Endothelial cell of umbilical vein (primary cell): ENCODE measurements at regions not wholly inside any gene's neighbourhood (a gene's known extent, or its start where the extent isn't known, plus 50 kb on each side); places are given as distances from the start of the nearest gene placed in this dataset.

ENCODE experiments used
- BruUV-seq: library from RNA; stranded (reverse); fragments of 400-500 nt; replicated peaks from 2 replicates; lab custom pipeline; 2021; lab: Mats Ljungman, UMichigan
- CTCF ChIA-PET: fragments of 300-600, 350-600 bp; sonication (Branson Sonifier 250); formaldehyde crosslinking; loops from one replicate; lab custom pipeline; 2021; ENCODE audit warnings: antibody characterized with exemption, inconsistent platforms; lab: Charles Lee
- POLR2A ChIA-PET: fragments of 300-600, 350-600 bp; sonication (Branson Sonifier 250); formaldehyde crosslinking; loops from one replicate; lab custom pipeline; 2021; ENCODE audit warnings: antibody characterized with exemption, inconsistent platforms; lab: Charles Lee
- DNase-seq: peaks from one replicate; pipeline ENCODE4 v3.0.0-alpha.2; 2011; ENCODE audit warnings: low read depth, low spot score
- FAIRE-seq: peaks from 2 replicates; lab custom pipeline; 2011; peaks lifted over from hg19 to GRCh38; lab: Jason Lieb, UNC
- H2AFZ ChIP-seq: 2 replicates; pipeline ENCODE4 v1.6.0; 2012; ENCODE audit warnings: low read depth, low read length, control low read depth, inconsistent platforms
- H3K27ac ChIP-seq: 2 replicates; pipeline ENCODE4 v1.5.1; 2011; ENCODE audit warnings: low read depth, mild to moderate bottlenecking, control low read depth, low read length, moderate library complexity; ENCODE audit not compliant: insufficient read depth
- H3K27me3 ChIP-seq, 2 experiments: 2 replicates each; pipeline versions ENCODE4 v1.6.0 to v1.6.1; 2011; ENCODE audit warnings: low read length in 2 of 2, mixed read lengths in 1 of 2; ENCODE audit not compliant: control insufficient read depth in 2 of 2, insufficient read depth in 2 of 2
- H3K36me3 ChIP-seq, 2 experiments: 2 replicates in 1 of 2; 3 replicates in 1 of 2; pipeline ENCODE4 v1.5.1; 2011; ENCODE audit warnings: low read length in 2 of 2, mild to moderate bottlenecking in 1 of 2, moderate library complexity in 1 of 2; ENCODE audit not compliant: control insufficient read depth in 2 of 2, insufficient read depth in 2 of 2; ENCODE audit errors: extremely low read depth in 1 of 2
- H3K4me1 ChIP-seq: 3 replicates; pipeline ENCODE4 v1.5.1; 2011; ENCODE audit warnings: mild to moderate bottlenecking, low read length; ENCODE audit not compliant: control insufficient read depth, insufficient read depth; ENCODE audit errors: extremely low read depth
- H3K4me2 ChIP-seq: 2 replicates; pipeline ENCODE4 v1.6.1; 2011; ENCODE audit warnings: low read length, control low read depth, mixed read lengths; ENCODE audit not compliant: insufficient read depth
- H3K4me3 ChIP-seq, 3 experiments: fragments of 200-600 bp in 1 of 3; sonication (generic), shearing (Covaris generic) in 1 of 3; replicated peaks in 1 of 3; 2 replicates each; pipeline ENCODE4 v1.5.1; 2011 to 2016; ENCODE audit warnings: control low read depth in 3 of 3, low read length in 3 of 3, mild to moderate bottlenecking in 2 of 3, inconsistent platforms in 1 of 3, low read depth in 1 of 3, moderate library complexity in 1 of 3; ENCODE audit not compliant: insufficient read depth in 1 of 3
- H3K79me2 ChIP-seq: 2 replicates; pipeline ENCODE4 v1.6.0; 2012; ENCODE audit warnings: low read length, inconsistent platforms; ENCODE audit not compliant: control insufficient read depth, insufficient read depth
- H3K9ac ChIP-seq: replicated peaks from 2 replicates; pipeline ENCODE3; 2011; ENCODE audit warnings: low read length, control low read depth; ENCODE audit not compliant: insufficient read depth; ENCODE audit errors: extremely low read depth
- H3K9me1 ChIP-seq: replicated peaks from 3 replicates; pipeline ENCODE4 v1.6.0; 2011; ENCODE audit warnings: mild to moderate bottlenecking, low read length; ENCODE audit not compliant: control insufficient read depth, insufficient read depth; ENCODE audit errors: extremely low read depth
- H3K9me3 ChIP-seq: replicated peaks from 2 replicates; pipeline ENCODE4 v1.5.1; 2012; ENCODE audit warnings: low read length, inconsistent platforms; ENCODE audit not compliant: control insufficient read depth, insufficient read depth
- H4K20me1 ChIP-seq: replicated peaks from 2 replicates; pipeline ENCODE3; 2011; ENCODE audit warnings: mild to moderate bottlenecking, low read length; ENCODE audit not compliant: control insufficient read depth, insufficient read depth; ENCODE audit errors: extremely low read depth
- CTCF ChIP-seq, 2 donors: IDR thresholded peaks; 1 replicate in 1 of 2; 2 replicates in 1 of 2; pipeline ENCODE4 v1.5.1; 2011; ENCODE audit warnings: low read length in 2 of 2, mild to moderate bottlenecking in 2 of 2, moderate library complexity in 2 of 2, control low read depth in 1 of 2, inconsistent platforms in 1 of 2, low read depth in 1 of 2; ENCODE audit not compliant: insufficient read depth in 1 of 2; ENCODE audit errors: extremely low read depth in 1 of 2
- EZH2 ChIP-seq: IDR thresholded peaks from 2 replicates; pipeline ENCODE4 v1.6.1; 2012; ENCODE audit warnings: borderline replicate concordance, low read depth, mild to moderate bottlenecking, moderate library complexity, low read length, inconsistent platforms; ENCODE audit not compliant: severe bottlenecking
- FOS ChIP-seq: IDR thresholded peaks from 2 replicates; pipeline ENCODE4 v1.6.1; 2011; ENCODE audit warnings: mild to moderate bottlenecking, low read length, moderate library complexity, borderline replicate concordance; ENCODE audit not compliant: insufficient read depth
- GATA2 ChIP-seq: IDR thresholded peaks from 2 replicates; pipeline ENCODE4 v1.7.0; 2011; ENCODE audit warnings: low read depth, mild to moderate bottlenecking, moderate library complexity, mixed read lengths, low read length; ENCODE audit not compliant: insufficient read length, insufficient read depth
- JUN ChIP-seq: IDR thresholded peaks from 2 replicates; pipeline ENCODE4 v1.6.1; 2011; ENCODE audit warnings: borderline replicate concordance, low read depth; ENCODE audit not compliant: insufficient read length, insufficient read depth
- MAX ChIP-seq: IDR thresholded peaks from 2 replicates; pipeline ENCODE4 v1.6.1; 2011; ENCODE audit not compliant: insufficient read depth, insufficient read length
- MYC ChIP-seq: IDR thresholded peaks from one replicate; pipeline ENCODE4 v1.6.1; 2011; ENCODE audit warnings: mild to moderate bottlenecking, low read depth, low read length
- POLR2A ChIP-seq: IDR thresholded peaks from 2 replicates; pipeline ENCODE4 v1.6.1; 2012; ENCODE audit warnings: low read depth, mild to moderate bottlenecking, control low read depth, low read length
- POLR2AphosphoS5 ChIP-seq: IDR thresholded peaks from 2 replicates; pipeline ENCODE4 v1.6.1; 2012; ENCODE audit warnings: low read depth, mild to moderate bottlenecking, control low read depth, low read length, moderate library complexity; ENCODE audit not compliant: insufficient read depth
- dilution Hi-C: fragments of 300-500 bp; cut with MboI; formaldehyde crosslinking; loops from one replicate; pipeline ENCODE4 v1.15.0; 2019; ENCODE audit warnings: low sequenced_read_pairs; ENCODE audit not compliant: extremely low pct_ligation_motif_present
- intact Hi-C: fragments of 100-400 bp; cut with micrococcal nuclease; formaldehyde crosslinking; loops from one replicate; pipeline ENCODE4 v1.10.0; 2022

DNA sequence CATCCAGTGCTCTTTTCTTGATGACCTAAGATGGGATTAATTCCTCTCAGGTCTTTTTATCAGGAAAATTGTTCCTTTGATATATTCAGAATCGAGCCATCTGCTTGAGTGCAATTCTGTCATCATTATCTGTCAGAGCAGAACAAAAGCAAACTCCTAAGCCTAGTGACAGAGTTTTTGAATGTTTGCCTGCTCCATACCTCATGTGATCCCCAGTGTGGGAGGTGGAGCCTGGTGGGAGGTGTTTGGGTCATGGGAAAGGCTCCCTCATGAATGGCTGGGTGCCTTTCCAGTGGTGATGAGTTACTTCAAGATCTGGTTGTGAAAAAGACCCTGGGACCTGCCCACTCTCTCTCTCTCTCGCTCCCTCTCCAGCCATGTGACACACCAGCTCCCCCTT lies 628.2 kb downstream of the CDH11 start:
- BruUV-seq = no TSS peak
- Histone ChIP-seq H3K36me3 (no peaks in the 10 kb centered on the region), H3K79me2 (no peaks in the 10 kb centered on the region), H3K4me2 (no peak overlapping the region), H3K4me1 (no peaks in the 10 kb centered on the region), H4K20me1 (no peaks in the 10 kb centered on the region), H2AFZ (no peak overlapping the region), H3K4me3 (no peak overlapping the region), H3K27me3 (peaks cover 0 to 3% of the 10 kb centered on the region in 2 experiments), H3K9me3 (no peaks in the 10 kb centered on the region), H3K9ac (no peak overlapping the region), H3K9me1 (no peaks in the 10 kb centered on the region), H3K27ac (no peak overlapping the region)
- POLR2A ChIA-PET = no interaction called here
- TF ChIP-seq POLR2AphosphoS5 = no peak
- no peak for TF ChIP-seq FOS
- TF ChIP-seq MAX = no peak
- TF ChIP-seq CTCF (IDR thresholded peaks at IDR 0.05; ENCODE audit: extremely low read depth in 1 of 2, insufficient read depth in 1 of 2, low read depth in 1 of 2, low read length in 2 of 2) = no peak
- no peak for TF ChIP-seq JUN
- TF ChIP-seq EZH2 = no peak
- intact Hi-C loops (no loop called here), dilution Hi-C loops (no loop called here)
- DNase-seq (no peak), FAIRE-seq (no peak)
- CTCF ChIA-PET = no interaction called here

DNA sequence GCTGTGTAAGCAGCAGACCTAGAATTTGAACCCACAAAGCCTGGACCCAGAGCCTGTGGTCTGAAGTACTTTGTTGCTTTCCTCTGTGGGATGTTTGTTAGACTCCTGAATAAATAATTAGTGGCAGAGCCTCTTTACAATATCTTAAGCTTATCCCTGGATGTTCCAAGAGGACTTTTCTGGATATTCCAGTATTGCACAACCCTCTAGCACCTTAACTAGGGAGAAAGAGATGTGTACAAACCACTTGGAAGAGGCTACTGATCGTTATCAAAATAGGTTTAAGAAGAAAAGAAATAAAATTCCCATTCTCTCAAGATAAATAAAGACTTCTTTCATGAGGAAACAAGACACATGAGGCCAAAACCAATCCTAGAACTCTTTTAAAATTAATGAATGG lies 632.4 kb downstream of the CDH11 start:
- H3K79me2 ChIP-seq = no peaks in the 10 kb centered on the region
- POLR2A ChIA-PET = no interaction called here
- no TSS peak for BruUV-seq
- intact Hi-C loops = no loop called here
- H3K4me2 ChIP-seq = no peak overlapping the region
- no peaks in the 10 kb centered on the region for H3K4me1 ChIP-seq
- no peaks in the 10 kb centered on the region for H3K9me1 ChIP-seq
- peaks cover 0 to 7% of the 10 kb centered on the region in 2 experiments for H3K27me3 ChIP-seq
- no peaks in the 10 kb centered on the region for H3K9me3 ChIP-seq
- no peak overlapping the region for H3K4me3 ChIP-seq
- CTCF ChIA-PET = no interaction called here
- FAIRE-seq = no peak
- TF ChIP-seq GATA2 (no peak), FOS (no peak), MAX (no peak), JUN (no peak), MYC (no peak), POLR2AphosphoS5 (no peak), POLR2A (no peak), EZH2 (no peak), CTCF (IDR thresholded peaks at IDR 0.05; ENCODE audit: extremely low read depth in 1 of 2, insufficient read depth in 1 of 2, low read depth in 1 of 2, low read length in 2 of 2) (no peak)
- no peak overlapping the region for H2AFZ ChIP-seq
- DNase-seq = no peak
- no peak overlapping the region for H3K27ac ChIP-seq
- no peaks in the 10 kb centered on the region for H4K20me1 ChIP-seq
- H3K9ac ChIP-seq = no peak overlapping the region
- dilution Hi-C loops = no loop called here
- H3K36me3 ChIP-seq = no peaks in the 10 kb centered on the region
